ENCODE measurements at regions not wholly inside any gene's neighbourhood (a gene's known extent, or its start where the extent isn't known, plus 50 kb on each side); places are given as distances from the start of the nearest gene placed in this dataset.

DNA sequence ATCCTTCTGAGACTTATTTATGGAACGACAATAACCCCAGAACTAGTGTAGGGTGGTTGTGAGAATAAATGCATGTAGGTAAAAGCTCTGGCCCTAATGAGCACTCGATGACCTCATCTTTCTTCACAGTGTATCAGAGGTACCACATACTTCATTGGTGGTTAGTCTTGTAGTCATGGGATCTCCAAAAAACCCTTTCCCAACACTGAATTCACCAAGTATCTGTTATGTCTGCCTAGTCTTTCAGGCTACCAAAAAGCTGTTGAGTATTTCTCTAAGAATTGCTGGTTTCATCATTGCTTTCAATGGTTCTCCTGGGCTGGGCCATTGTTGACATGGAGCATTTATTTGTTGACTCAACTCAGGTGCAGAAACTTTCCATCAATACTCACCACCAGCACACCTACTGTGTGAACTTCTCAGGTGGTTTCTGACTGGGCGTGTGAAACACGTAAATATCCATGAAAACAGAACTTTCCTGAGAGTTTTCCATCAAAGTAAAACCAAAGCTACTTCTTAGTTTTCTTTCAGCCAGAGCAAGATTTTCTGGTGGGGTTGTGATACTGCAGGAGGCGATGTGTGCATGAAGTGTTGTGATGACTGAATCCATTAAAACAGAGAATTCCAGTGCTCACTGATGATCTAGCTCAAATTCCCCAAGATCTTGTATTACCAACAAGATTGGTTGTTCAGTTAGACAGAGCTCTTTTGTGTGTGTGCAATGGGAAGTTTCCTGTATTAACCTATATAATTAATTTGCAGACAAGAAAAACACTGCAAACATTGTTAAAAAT, 51.4 kb upstream of the SLC35B4 start:
- H3K27me3 Mint-ChIP-seq (ENCODE audit: low read depth) = peaks cover 30% of the 10 kb centered on the region
- no peak for DNase-seq
- intact Hi-C loops (cut with micrococcal nuclease) = no loop called here
- no peak overlapping the region for H3K27ac Mint-ChIP-seq
- CTCF ChIA-PET = interaction anchor here (1.0 kb wide), 1 partner anchor 10 kb away, joined by 3 read pairs; no protein-coding TSS in a partner anchor
- H3K4me3 Mint-ChIP-seq = no peak overlapping the region
- H3K36me3 Mint-ChIP-seq (ENCODE audit: low read depth) = no peaks in the 10 kb centered on the region
- H3K9me3 Mint-ChIP-seq = no peaks in the 10 kb centered on the region
- H3K4me1 Mint-ChIP-seq (ENCODE audit: low read depth) = no peaks in the 10 kb centered on the region

Data from activated naive CD4-positive, alpha-beta T cell treated with anti-CD3 and anti-CD28 coated beads for 36 hours (primary cell).